ENCODE measurements at regions not wholly inside any gene's neighbourhood (a gene's known extent, or its start where the extent isn't known, plus 50 kb on each side); places are given as distances from the start of the nearest gene placed in this dataset.

- no peak overlapping the region for H3K4me2 ChIP-seq (ENCODE audit: insufficient read depth, low read length)
- H2AFZ ChIP-seq (ENCODE audit: low read depth, low read length), result no peak overlapping the region
- H3K27me3 ChIP-seq (ENCODE audit: control insufficient read depth in 2 of 2, insufficient read depth in 2 of 2, low read length in 2 of 2), result no peaks in the 10 kb centered on the region
- no peak overlapping the region for H3K9ac ChIP-seq (replicated peaks; ENCODE audit: extremely low read depth, insufficient read depth, low read length)
- TF ChIP-seq JUN (IDR thresholded peaks at IDR 0.05; ENCODE audit: borderline replicate concordance, insufficient read depth, insufficient read length, low read depth) (no peak), EZH2 (IDR thresholded peaks at IDR 0.05; ENCODE audit: borderline replicate concordance, low read depth, low read length, severe bottlenecking) (no peak), CTCF (IDR thresholded peaks at IDR 0.05; ENCODE audit: extremely low read depth in 1 of 2, insufficient read depth in 1 of 2, low read depth in 1 of 2, low read length in 2 of 2) (no peak), GATA2 (IDR thresholded peaks at IDR 0.05; ENCODE audit: insufficient read depth, insufficient read length, low read depth, low read length) (no peak), MAX (IDR thresholded peaks at IDR 0.05; ENCODE audit: insufficient read depth, insufficient read length) (no peak), POLR2A (IDR thresholded peaks at IDR 0.05; ENCODE audit: low read depth, low read length) (no peak), MYC (IDR thresholded peaks at IDR 0.05; ENCODE audit: low read depth, low read length) (no peak), FOS (IDR thresholded peaks at IDR 0.05; ENCODE audit: borderline replicate concordance, insufficient read depth, low read length) (no peak), POLR2AphosphoS5 (IDR thresholded peaks at IDR 0.05; ENCODE audit: insufficient read depth, low read depth, low read length) (no peak)
- no peak for DNase-seq (ENCODE audit: low read depth, low spot score)
- ChIA-PET POLR2A (no interaction called here), CTCF (no interaction called here)
- H3K36me3 ChIP-seq (ENCODE audit: control insufficient read depth in 2 of 2, extremely low read depth in 1 of 2, insufficient read depth in 2 of 2, low read length in 2 of 2), result no peaks in the 10 kb centered on the region
- peaks cover 2% of the 10 kb centered on the region for H3K9me3 ChIP-seq (replicated peaks; ENCODE audit: control insufficient read depth, insufficient read depth, low read length)
- no peak overlapping the region for H3K4me3 ChIP-seq (replicated peaks in 1 of 3; ENCODE audit: insufficient read depth in 1 of 3, low read depth in 1 of 3, low read length in 3 of 3)
- dilution Hi-C loops (cut with MboI; ENCODE audit: extremely low pct_ligation_motif_present, low sequenced_read_pairs), result no loop called here
- FAIRE-seq, result no peak
- no peaks in the 10 kb centered on the region for H4K20me1 ChIP-seq (replicated peaks; ENCODE audit: control insufficient read depth, extremely low read depth, insufficient read depth, low read length)
- no peaks in the 10 kb centered on the region for H3K9me1 ChIP-seq (replicated peaks; ENCODE audit: control insufficient read depth, extremely low read depth, insufficient read depth, low read length)
- BruUV-seq (replicated peaks), result no TSS peak
- H3K4me1 ChIP-seq (ENCODE audit: control insufficient read depth, extremely low read depth, insufficient read depth, low read length), result no peaks in the 10 kb centered on the region
- no peaks in the 10 kb centered on the region for H3K79me2 ChIP-seq (ENCODE audit: control insufficient read depth, insufficient read depth, low read length)
- intact Hi-C loops (cut with micrococcal nuclease), result no loop called here
- no peak overlapping the region for H3K27ac ChIP-seq (ENCODE audit: insufficient read depth, low read depth, low read length)
Observed at GRCh38 chr5:23451156-23451555, 56.3 kb upstream of the PRDM9 start.
